GM23338 (cell line): ENCODE measurements at regions not wholly inside any gene's neighbourhood (a gene's known extent, or its start where the extent isn't known, plus 50 kb on each side); places are given as distances from the start of the nearest gene placed in this dataset.

Experiments used
- ATAC-seq: fragments of 200-7000 bp; cut with Tn5 transposase; 3 replicates; pipeline ENCODE4 v1.9.1; 2020
- DNase-seq: peaks from one replicate; pipeline ENCODE4 v3.0.0-alpha.2; 2015; ENCODE audit warnings: low spot score
- H2AFZ ChIP-seq: fragments of 200-600 bp; sonication (generic); 2 replicates; pipeline ENCODE4 v1.8.0; 2016; ENCODE audit warnings: antibody characterized with exemption, mild to moderate bottlenecking, moderate library complexity
- H3F3A ChIP-seq: fragments of 200-600 bp; sonication (generic); replicated peaks from 2 replicates; pipeline ENCODE4 v1.8.0; 2017; ENCODE audit warnings: antibody characterized with exemption, mixed run types, low read depth
- H3K27ac ChIP-seq: fragments of 200-600 bp; sonication (generic); 2 replicates; pipeline ENCODE4 v1.6.1; 2016; ENCODE audit warnings: low read depth
- H3K27me3 ChIP-seq: fragments of 200-600 bp; sonication (generic); 2 replicates; pipeline ENCODE4 v1.8.0; 2016; ENCODE audit warnings: mild to moderate bottlenecking, mixed run types, moderate library complexity; ENCODE audit not compliant: insufficient read depth
- H3K36me3 ChIP-seq: fragments of 200-600 bp; sonication (generic); 2 replicates; pipeline ENCODE4 v1.8.0; 2016; ENCODE audit warnings: mild to moderate bottlenecking; ENCODE audit not compliant: insufficient read depth
- H3K4me1 ChIP-seq: fragments of 200-600 bp; sonication (generic); 2 replicates; pipeline ENCODE4 v1.8.0; 2016; ENCODE audit warnings: mild to moderate bottlenecking, moderate library complexity; ENCODE audit not compliant: insufficient read depth
- H3K4me2 ChIP-seq: fragments of 200-600 bp; sonication (generic); 2 replicates; pipeline ENCODE4 v1.7.1; 2017; ENCODE audit warnings: mixed run types
- H3K4me3 ChIP-seq: fragments of 200-600 bp; sonication (generic); 2 replicates; pipeline ENCODE4 v1.6.1; 2016; ENCODE audit warnings: mixed run types
- H3K79me2 ChIP-seq: fragments of 200-600 bp; sonication (generic); replicated peaks from 2 replicates; pipeline ENCODE4 v1.8.0; 2017; ENCODE audit warnings: mild to moderate bottlenecking; ENCODE audit not compliant: insufficient read depth
- H3K9me2 ChIP-seq: fragments of 200-600 bp; sonication (generic); 2 replicates; pipeline ENCODE4 v1.8.0; 2017; ENCODE audit not compliant: insufficient read depth
- H4K20me1 ChIP-seq: fragments of 200-600 bp; sonication (generic); replicated peaks from 2 replicates; pipeline ENCODE4 v1.8.0; 2017; ENCODE audit warnings: mild to moderate bottlenecking; ENCODE audit not compliant: insufficient read depth
- H3K27ac Mint-ChIP-seq: 2 replicates; pipeline ENCODE4 v1.8.0; 2020; ENCODE audit warnings: inconsistent platforms, mild to moderate bottlenecking, moderate library complexity, mixed read lengths
- H3K27me3 Mint-ChIP-seq: 3 replicates; pipeline ENCODE4 v1.8.0; 2022; ENCODE audit warnings: low read depth, mild to moderate bottlenecking, moderate library complexity, mixed read lengths, inconsistent platforms; ENCODE audit not compliant: insufficient read depth, poor library complexity
- H3K36me3 Mint-ChIP-seq: 3 replicates; pipeline ENCODE4 v1.8.0; 2021; ENCODE audit warnings: low read depth, mild to moderate bottlenecking, inconsistent platforms, moderate library complexity, mixed read lengths
- H3K4me1 Mint-ChIP-seq: 3 replicates; pipeline ENCODE4 v1.8.0; 2020; ENCODE audit warnings: mild to moderate bottlenecking, inconsistent platforms, mixed read lengths
- H3K4me3 Mint-ChIP-seq: 3 replicates; pipeline ENCODE4 v1.8.0; 2021; ENCODE audit warnings: moderate library complexity, mild to moderate bottlenecking, inconsistent platforms, mixed read lengths
- H3K9me3 Mint-ChIP-seq: 3 replicates; pipeline ENCODE4 v1.8.0; 2020; ENCODE audit warnings: moderate library complexity, mild to moderate bottlenecking, inconsistent platforms, mixed read lengths
- CREB1 ChIP-seq: fragments of 250-450 bp; sonication (Bioruptor Pico); IDR thresholded peaks from 2 replicates; pipeline ENCODE4 v1.5.0; 2020; ENCODE audit warnings: low read depth, mild to moderate bottlenecking, moderate library complexity
- EZH2 ChIP-seq: fragments of 200-600 bp; sonication (generic); IDR thresholded peaks from one replicate; pipeline ENCODE4 v1.8.0; 2017; ENCODE audit warnings: antibody characterized with exemption, mild to moderate bottlenecking, low read depth; ENCODE audit not compliant: unreplicated experiment
- EZH2phosphoT487 ChIP-seq: fragments of 200-600 bp; sonication (generic); IDR thresholded peaks from one replicate; pipeline ENCODE4 v1.8.1; 2018; ENCODE audit warnings: antibody characterized with exemption; ENCODE audit not compliant: unreplicated experiment
- JUNB ChIP-seq: IDR thresholded peaks from one replicate; pipeline ENCODE4 v1.6.1; 2016; ENCODE audit warnings: antibody characterized with exemption; ENCODE audit not compliant: unreplicated experiment
- NANOG ChIP-seq: IDR thresholded peaks from 2 replicates; pipeline ENCODE4 v1.6.1; 2016; ENCODE audit warnings: antibody characterized with exemption, borderline replicate concordance
- POLR2AphosphoS5 ChIP-seq: IDR thresholded peaks from 2 replicates; pipeline ENCODE4 v1.6.1; 2016; ENCODE audit warnings: antibody characterized with exemption, low read depth
- REST ChIP-seq: IDR thresholded peaks from one replicate; pipeline ENCODE4 v1.6.1; 2018; ENCODE audit warnings: antibody characterized with exemption; ENCODE audit not compliant: unreplicated experiment
- STAT1 ChIP-seq: IDR thresholded peaks from one replicate; pipeline ENCODE4 v1.6.1; 2016; ENCODE audit warnings: antibody characterized with exemption; ENCODE audit not compliant: unreplicated experiment
- ZNF114 ChIP-seq: fragments of 250-450 bp; sonication (Bioruptor Pico); IDR thresholded peaks from 2 replicates; pipeline ENCODE4 v1.5.0; 2020; ENCODE audit warnings: mild to moderate bottlenecking, moderate library complexity
- ZNF331 ChIP-seq: fragments of 250-450 bp; sonication (Bioruptor Pico); IDR thresholded peaks from 2 replicates; pipeline ENCODE4 v1.5.0; 2020; ENCODE audit warnings: low read depth, mild to moderate bottlenecking, moderate library complexity
- ZNF462 ChIP-seq: fragments of 250-450 bp; sonication (Bioruptor Pico); IDR thresholded peaks from 2 replicates; pipeline ENCODE4 v1.5.0; 2020; ENCODE audit warnings: mild to moderate bottlenecking, moderate library complexity
- TF ChIP-seq, protein P1 (sequence below): IDR thresholded peaks from 2 replicates; pipeline ENCODE4 v1.6.1; 2016; ENCODE audit warnings: antibody characterized with exemption
- TF ChIP-seq, protein P2 (sequence below), 2 experiments: fragments of 200-600 bp in 1 of 2; sonication (generic) in 1 of 2; conservative IDR thresholded peaks; 2 replicates each; pipeline versions ENCODE4 v1.5.1 to v1.6.1; 2016 to 2017; ENCODE audit warnings: antibody characterized with exemption in 2 of 2, low read depth in 2 of 2, mild to moderate bottlenecking in 2 of 2, moderate library complexity in 1 of 2

- peaks cover 2% of the 10 kb centered on the region; the same call in 2 of the 3 replicates for H3K4me1 Mint-ChIP-seq
- Histone ChIP-seq H2AFZ (no peak overlapping the region), H3K79me2 (no peaks in the 10 kb centered on the region), H3K4me1 (no peaks in the 10 kb centered on the region), H3K4me3 (no peak overlapping the region), H3K27ac (no peak overlapping the region), H3K27me3 (no peaks in the 10 kb centered on the region), H3F3A (no peaks in the 10 kb centered on the region), H3K9me2 (no peaks in the 10 kb centered on the region), H4K20me1 (no peaks in the 10 kb centered on the region), H3K36me3 (no peaks in the 10 kb centered on the region), H3K4me2 (no peak overlapping the region)
- no peak overlapping the region for H3K4me3 Mint-ChIP-seq
- DNase-seq (no peak), ATAC-seq (no peak)
- peaks cover 2% of the 10 kb centered on the region for H3K27me3 Mint-ChIP-seq
- TF ChIP-seq POLR2AphosphoS5 (no peak), ZNF114 (CRISPR knock-in tag) (no peak), CREB1 (no peak), EZH2 (no peak), ZNF462 (CRISPR knock-in tag) (no peak), STAT1 (no peak), REST (no peak), JUNB (no peak), ZNF331 (CRISPR knock-in tag) (no peak), EZH2phosphoT487 (no peak), NANOG (no peak)
- TF ChIP-seq, protein P1, sequence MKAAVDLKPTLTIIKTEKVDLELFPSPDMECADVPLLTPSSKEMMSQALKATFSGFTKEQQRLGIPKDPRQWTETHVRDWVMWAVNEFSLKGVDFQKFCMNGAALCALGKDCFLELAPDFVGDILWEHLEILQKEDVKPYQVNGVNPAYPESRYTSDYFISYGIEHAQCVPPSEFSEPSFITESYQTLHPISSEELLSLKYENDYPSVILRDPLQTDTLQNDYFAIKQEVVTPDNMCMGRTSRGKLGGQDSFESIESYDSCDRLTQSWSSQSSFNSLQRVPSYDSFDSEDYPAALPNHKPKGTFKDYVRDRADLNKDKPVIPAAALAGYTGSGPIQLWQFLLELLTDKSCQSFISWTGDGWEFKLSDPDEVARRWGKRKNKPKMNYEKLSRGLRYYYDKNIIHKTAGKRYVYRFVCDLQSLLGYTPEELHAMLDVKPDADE: no peak
- TF ChIP-seq, protein P2, sequence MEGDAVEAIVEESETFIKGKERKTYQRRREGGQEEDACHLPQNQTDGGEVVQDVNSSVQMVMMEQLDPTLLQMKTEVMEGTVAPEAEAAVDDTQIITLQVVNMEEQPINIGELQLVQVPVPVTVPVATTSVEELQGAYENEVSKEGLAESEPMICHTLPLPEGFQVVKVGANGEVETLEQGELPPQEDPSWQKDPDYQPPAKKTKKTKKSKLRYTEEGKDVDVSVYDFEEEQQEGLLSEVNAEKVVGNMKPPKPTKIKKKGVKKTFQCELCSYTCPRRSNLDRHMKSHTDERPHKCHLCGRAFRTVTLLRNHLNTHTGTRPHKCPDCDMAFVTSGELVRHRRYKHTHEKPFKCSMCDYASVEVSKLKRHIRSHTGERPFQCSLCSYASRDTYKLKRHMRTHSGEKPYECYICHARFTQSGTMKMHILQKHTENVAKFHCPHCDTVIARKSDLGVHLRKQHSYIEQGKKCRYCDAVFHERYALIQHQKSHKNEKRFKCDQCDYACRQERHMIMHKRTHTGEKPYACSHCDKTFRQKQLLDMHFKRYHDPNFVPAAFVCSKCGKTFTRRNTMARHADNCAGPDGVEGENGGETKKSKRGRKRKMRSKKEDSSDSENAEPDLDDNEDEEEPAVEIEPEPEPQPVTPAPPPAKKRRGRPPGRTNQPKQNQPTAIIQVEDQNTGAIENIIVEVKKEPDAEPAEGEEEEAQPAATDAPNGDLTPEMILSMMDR (conservative IDR thresholded peaks at IDR 0.05; ENCODE audit: low read depth in 2 of 2): no peak
- no peaks in the 10 kb centered on the region for H3K36me3 Mint-ChIP-seq
- H3K9me3 Mint-ChIP-seq: no peaks in the 10 kb centered on the region
- H3K27ac Mint-ChIP-seq: no peak overlapping the region
Observed at GRCh38 chr12:16854465-16854864, 248.5 kb upstream of the LMO3 start.
